ENCODE measurements at regions not wholly inside any gene's neighbourhood (a gene's known extent, or its start where the extent isn't known, plus 50 kb on each side); places are given as distances from the start of the nearest gene placed in this dataset.

DNA sequence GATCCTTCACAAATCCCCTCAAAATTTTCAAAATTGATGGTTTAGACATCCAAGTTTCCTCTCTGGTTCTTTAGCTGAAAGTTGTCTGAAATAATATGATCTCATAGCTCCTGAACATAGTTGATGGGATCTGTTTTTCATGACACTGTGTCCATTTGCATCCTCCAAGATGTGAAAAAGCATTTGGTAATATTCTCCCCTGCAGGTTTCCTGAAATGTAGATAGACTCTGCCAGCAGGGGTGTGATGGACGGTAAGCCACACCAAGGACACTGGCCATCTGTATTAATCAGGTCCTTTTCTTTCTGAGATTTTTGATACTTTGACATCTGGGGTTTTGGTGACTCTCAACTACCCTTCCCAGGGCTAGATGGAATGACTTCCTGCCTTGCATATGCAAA, 79.6 kb upstream of the GRB10 start:
- Histone ChIP-seq H3K4me2 (no peak overlapping the region), H3K4me1 (ENCODE audit: low read depth, poor library complexity, severe bottlenecking) (no peaks in the 10 kb centered on the region)
- TF ChIP-seq, protein P1, sequence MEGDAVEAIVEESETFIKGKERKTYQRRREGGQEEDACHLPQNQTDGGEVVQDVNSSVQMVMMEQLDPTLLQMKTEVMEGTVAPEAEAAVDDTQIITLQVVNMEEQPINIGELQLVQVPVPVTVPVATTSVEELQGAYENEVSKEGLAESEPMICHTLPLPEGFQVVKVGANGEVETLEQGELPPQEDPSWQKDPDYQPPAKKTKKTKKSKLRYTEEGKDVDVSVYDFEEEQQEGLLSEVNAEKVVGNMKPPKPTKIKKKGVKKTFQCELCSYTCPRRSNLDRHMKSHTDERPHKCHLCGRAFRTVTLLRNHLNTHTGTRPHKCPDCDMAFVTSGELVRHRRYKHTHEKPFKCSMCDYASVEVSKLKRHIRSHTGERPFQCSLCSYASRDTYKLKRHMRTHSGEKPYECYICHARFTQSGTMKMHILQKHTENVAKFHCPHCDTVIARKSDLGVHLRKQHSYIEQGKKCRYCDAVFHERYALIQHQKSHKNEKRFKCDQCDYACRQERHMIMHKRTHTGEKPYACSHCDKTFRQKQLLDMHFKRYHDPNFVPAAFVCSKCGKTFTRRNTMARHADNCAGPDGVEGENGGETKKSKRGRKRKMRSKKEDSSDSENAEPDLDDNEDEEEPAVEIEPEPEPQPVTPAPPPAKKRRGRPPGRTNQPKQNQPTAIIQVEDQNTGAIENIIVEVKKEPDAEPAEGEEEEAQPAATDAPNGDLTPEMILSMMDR (conservative IDR thresholded peaks at IDR 0.05; ENCODE audit: low read depth, low read length), result no peak

DNA sequence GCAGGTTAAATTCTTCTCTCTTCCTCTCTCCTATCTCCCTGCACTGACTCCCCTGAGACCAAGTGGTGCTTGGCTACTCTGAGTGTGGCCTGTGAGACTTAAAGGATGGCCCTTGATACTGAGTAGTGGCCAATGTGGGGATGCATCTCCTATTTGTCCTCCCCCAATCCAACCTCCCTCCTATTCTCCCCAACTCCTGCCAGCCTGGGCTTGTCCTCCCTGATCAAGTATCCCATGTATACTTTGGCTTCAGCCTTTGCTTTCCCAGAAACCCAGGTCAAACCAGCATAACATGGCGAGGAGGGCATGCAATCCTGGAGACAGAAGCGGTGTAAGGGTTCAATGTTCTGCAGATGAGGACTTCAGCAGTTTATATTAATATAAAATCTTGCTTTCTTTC, 77.9 kb upstream of the GRB10 start:
- no peak overlapping the region for H2AFZ ChIP-seq (ENCODE audit: low read depth)
- H3K27ac ChIP-seq, result no peak overlapping the region
- no peaks in the 10 kb centered on the region for H4K20me1 ChIP-seq (ENCODE audit: insufficient read depth)

More for the DNA sequence above, 79.6 kb upstream of the GRB10 start:
- Histone ChIP-seq H3K27ac (no peak overlapping the region), H3K27me3 (ENCODE audit: insufficient read depth, low read depth) (no peaks in the 10 kb centered on the region), H4K20me1 (ENCODE audit: insufficient read depth) (no peaks in the 10 kb centered on the region), H3K4me3 (IDR thresholded peaks at IDR 0.05; ENCODE audit: insufficient read depth, low read depth, low read length) (no peak overlapping the region), H3K79me2 (ENCODE audit: insufficient read depth, low read depth) (no peaks in the 10 kb centered on the region), H3K9ac (no peak overlapping the region), H3K36me3 (ENCODE audit: insufficient read depth) (no peaks in the 10 kb centered on the region), H2AFZ (ENCODE audit: low read depth) (no peak overlapping the region)

DNA sequence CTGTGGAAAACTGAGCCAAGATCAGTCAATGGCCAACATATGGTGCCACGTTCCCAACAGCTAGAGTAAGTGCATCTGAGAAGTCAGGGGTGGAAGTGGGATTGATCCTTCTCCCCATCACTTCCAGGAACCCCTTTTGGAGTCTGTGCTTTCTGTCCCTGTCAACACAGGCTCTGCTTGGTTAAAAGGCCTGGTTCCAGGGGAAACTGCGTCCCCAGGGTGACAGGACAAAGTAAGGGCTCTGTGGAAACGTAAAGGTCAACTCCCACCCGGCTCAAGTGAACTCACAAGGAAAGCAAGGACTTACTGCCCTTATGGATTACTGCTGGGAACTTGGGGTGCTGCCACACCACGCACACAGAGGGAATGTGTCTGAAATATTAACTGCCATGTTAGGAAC, 77.5 kb upstream of the GRB10 start:
- Histone ChIP-seq H3K4me1 (ENCODE audit: low read depth, poor library complexity, severe bottlenecking) (no peaks in the 10 kb centered on the region), H3K9ac (no peak overlapping the region), H2AFZ (ENCODE audit: low read depth) (no peak overlapping the region), H3K4me2 (no peak overlapping the region), H3K36me3 (ENCODE audit: insufficient read depth) (no peaks in the 10 kb centered on the region), H4K20me1 (ENCODE audit: insufficient read depth) (no peaks in the 10 kb centered on the region), H3K4me3 (IDR thresholded peaks at IDR 0.05; ENCODE audit: insufficient read depth, low read depth, low read length) (no peak overlapping the region), H3K27ac (no peak overlapping the region), H3K79me2 (ENCODE audit: insufficient read depth, low read depth) (no peaks in the 10 kb centered on the region), H3K27me3 (ENCODE audit: insufficient read depth, low read depth) (no peaks in the 10 kb centered on the region)
- TF ChIP-seq, protein P1 (conservative IDR thresholded peaks at IDR 0.05; ENCODE audit: low read depth, low read length), result no peak

More for the DNA sequence above, 77.9 kb upstream of the GRB10 start:
- no peak overlapping the region for H3K4me2 ChIP-seq
- TF ChIP-seq, protein P1 (conservative IDR thresholded peaks at IDR 0.05; ENCODE audit: low read depth, low read length), result no peak
- no peak overlapping the region for H3K9ac ChIP-seq
- H3K4me1 ChIP-seq (ENCODE audit: low read depth, poor library complexity, severe bottlenecking), result no peaks in the 10 kb centered on the region
- H3K27me3 ChIP-seq (ENCODE audit: insufficient read depth, low read depth), result no peaks in the 10 kb centered on the region
- no peak overlapping the region for H3K4me3 ChIP-seq (IDR thresholded peaks at IDR 0.05; ENCODE audit: insufficient read depth, low read depth, low read length)
- H3K79me2 ChIP-seq (ENCODE audit: insufficient read depth, low read depth), result no peaks in the 10 kb centered on the region
- no peaks in the 10 kb centered on the region for H3K36me3 ChIP-seq (ENCODE audit: insufficient read depth)

DNA sequence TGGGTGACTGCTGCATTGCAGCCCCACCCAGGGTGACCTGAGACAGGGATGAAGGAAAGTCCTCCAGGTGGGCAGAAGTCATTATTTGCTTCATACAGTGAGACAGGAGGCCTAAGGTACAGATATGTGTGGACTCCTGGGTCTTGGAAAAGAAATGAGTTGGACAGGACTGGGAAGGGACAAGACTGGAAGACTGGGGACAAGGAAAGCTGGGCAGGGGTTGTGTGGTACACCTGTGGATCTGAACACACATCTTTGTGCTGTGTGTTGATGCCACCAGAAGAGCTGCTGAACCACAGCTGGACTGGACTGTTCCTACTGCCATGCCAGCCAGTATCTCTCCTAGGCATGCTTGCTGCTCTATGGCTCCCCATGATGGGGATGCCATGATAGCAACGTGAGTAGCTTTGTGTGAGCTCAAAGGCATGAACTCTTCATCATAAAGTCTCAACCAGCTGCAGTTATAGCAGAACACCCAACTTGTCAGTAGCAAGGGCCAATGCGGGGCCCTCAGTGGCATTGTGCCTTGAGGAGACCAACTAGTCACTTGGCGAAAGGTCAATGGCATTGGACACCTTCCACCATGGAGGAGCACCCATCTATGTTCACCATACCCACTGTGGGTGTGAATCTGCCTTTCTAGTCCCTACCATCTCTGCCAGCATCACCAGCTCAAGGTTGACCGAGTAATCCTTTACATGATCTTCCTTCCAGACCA, 76.0 kb upstream of the GRB10 start:
- no peak overlapping the region for H3K4me2 ChIP-seq
- no peaks in the 10 kb centered on the region for H3K36me3 ChIP-seq (ENCODE audit: insufficient read depth)
- no peaks in the 10 kb centered on the region for H4K20me1 ChIP-seq (ENCODE audit: insufficient read depth)
- no peak overlapping the region for H3K4me3 ChIP-seq (IDR thresholded peaks at IDR 0.05; ENCODE audit: insufficient read depth, low read depth, low read length)
- no peak overlapping the region for H3K27ac ChIP-seq
- H3K4me1 ChIP-seq (ENCODE audit: low read depth, poor library complexity, severe bottlenecking), result no peaks in the 10 kb centered on the region
- TF ChIP-seq, protein P1 (conservative IDR thresholded peaks at IDR 0.05; ENCODE audit: low read depth, low read length), result no peak
- no peaks in the 10 kb centered on the region for H3K79me2 ChIP-seq (ENCODE audit: insufficient read depth, low read depth)
- no peak overlapping the region for H2AFZ ChIP-seq (ENCODE audit: low read depth)
- H3K9ac ChIP-seq, result no peak overlapping the region
- no peaks in the 10 kb centered on the region for H3K27me3 ChIP-seq (ENCODE audit: insufficient read depth, low read depth)
